K562 (cell line): ENCODE measurements at regions not wholly inside any gene's neighbourhood (a gene's known extent, or its start where the extent isn't known, plus 50 kb on each side); places are given as distances from the start of the nearest gene placed in this dataset.

Experiments
- ATAC-seq: fragments of 200-7000 bp; cut with Tn5 transposase; 3 replicates; pipeline ENCODE4 v1.9.1; 2020; ENCODE audit warnings: moderate library complexity
- BruUV-seq: library from RNA; stranded (reverse); fragments of 400-500 nt; replicated peaks from 2 replicates; lab custom pipeline; 2021; lab: Mats Ljungman, UMichigan
- CTCF ChIA-PET: fragments of 300-600 bp; formaldehyde crosslinking; extraction: SDS; loops from one replicate; lab custom pipeline; 2021; ENCODE audit warnings: low intra/inter-chr PET ratio; lab: Yijun Ruan, JAX
- POLR2A ChIA-PET: fragments of 300-600, 350-650 bp; sonication (Branson Sonifier 250); formaldehyde crosslinking; extraction: SDS; loops from one replicate; lab custom pipeline; 2021; ENCODE audit warnings: antibody characterized with exemption, inconsistent platforms; lab: Yijun Ruan, JAX
- DNase-seq, 4 experiments: peaks; one replicate each; pipeline versions ENCODE4 v3.0.0 to v3.0.0-alpha.2; 2011 to 2018; ENCODE audit warnings: low spot score in 3 of 4, mixed read lengths in 3 of 4; ENCODE audit errors: extremely low read depth in 1 of 4
- FAIRE-seq: peaks from 2 replicates; lab custom pipeline; 2011; peaks lifted over from hg19 to GRCh38; lab: Jason Lieb, UNC
- H2AFZ ChIP-seq: 2 replicates; pipeline ENCODE4 v1.6.0; 2011; ENCODE audit warnings: low read depth, low read length, control low read depth, inconsistent platforms
- H3K27ac ChIP-seq: fragments of 200-600 bp; 3 replicates; pipeline ENCODE4 v1.8.0; 2011; ENCODE audit warnings: low read depth, mild to moderate bottlenecking, control low read depth, inconsistent platforms, low read length, moderate library complexity, mixed read lengths; ENCODE audit errors: extremely low read depth
- H3K27me3 ChIP-seq, 2 experiments: fragments of 300-600 bp in 1 of 2; 2 replicates in 1 of 2; 3 replicates in 1 of 2; pipeline versions ENCODE4 v1.6.0 to v1.8.0; 2011; ENCODE audit warnings: inconsistent platforms in 2 of 2, low read length in 2 of 2, mild to moderate bottlenecking in 1 of 2, mixed read lengths in 1 of 2, moderate library complexity in 1 of 2; ENCODE audit not compliant: control insufficient read depth in 2 of 2, insufficient read depth in 2 of 2
- H3K36me3 ChIP-seq: fragments of 300-600 bp; 3 replicates; pipeline ENCODE4 v1.8.0; 2011; ENCODE audit warnings: mild to moderate bottlenecking, low read length, inconsistent platforms; ENCODE audit not compliant: control insufficient read depth, insufficient read depth
- H3K4me1 ChIP-seq, 2 experiments: fragments of 200-600 bp in 1 of 2; replicated peaks in 1 of 2; 2 replicates in 1 of 2; 3 replicates in 1 of 2; pipeline versions ENCODE4 v1.5.1 to v1.8.0; 2011; ENCODE audit warnings: inconsistent platforms in 2 of 2, low read length in 2 of 2, mild to moderate bottlenecking in 1 of 2, mixed read lengths in 1 of 2, moderate library complexity in 1 of 2; ENCODE audit not compliant: control insufficient read depth in 2 of 2, insufficient read depth in 2 of 2
- H3K4me2 ChIP-seq: 2 replicates; pipeline ENCODE4 v1.6.1; 2011; ENCODE audit warnings: low read length, control low read depth, inconsistent platforms, mixed read lengths; ENCODE audit not compliant: insufficient read depth
- H3K4me3 ChIP-seq: fragments of 200-600 bp; sonication (generic), shearing (Covaris generic); 2 replicates; pipeline ENCODE4 v1.5.1; 2016; ENCODE audit warnings: control low read depth, inconsistent platforms
- H3K79me2 ChIP-seq: fragments of 200-600 bp; 3 replicates; pipeline ENCODE4 v1.8.0; 2011; ENCODE audit warnings: low read length, inconsistent platforms; ENCODE audit not compliant: control insufficient read depth, insufficient read depth
- H3K9ac ChIP-seq, 2 experiments: 2 replicates each; pipeline versions ENCODE4 v1.6.0 to v1.6.1; 2011; ENCODE audit warnings: low read depth in 2 of 2, low read length in 2 of 2, control low read depth in 1 of 2, inconsistent platforms in 1 of 2, mild to moderate bottlenecking in 1 of 2, mixed read lengths in 1 of 2; ENCODE audit not compliant: insufficient read depth in 1 of 2
- H3K9me1 ChIP-seq: one replicate; pipeline ENCODE4 v1.6.0; 2011; ENCODE audit warnings: inconsistent platforms, mild to moderate bottlenecking, low read length, moderate library complexity; ENCODE audit not compliant: control insufficient read depth, insufficient read depth
- H3K9me3 ChIP-seq: replicated peaks from 2 replicates; pipeline ENCODE4 v1.5.1; 2011; ENCODE audit warnings: low read depth, low read length, inconsistent platforms; ENCODE audit not compliant: control insufficient read depth, insufficient read depth
- H4K20me1 ChIP-seq: replicated peaks from 2 replicates; pipeline ENCODE4 v1.6.1; 2011; ENCODE audit warnings: low read length, inconsistent platforms, mixed read lengths; ENCODE audit not compliant: control insufficient read depth, insufficient read depth
- BHLHE40 ChIP-seq: IDR thresholded peaks from 2 replicates; pipeline ENCODE4 v1.6.1; 2011; ENCODE audit warnings: low read length, improper control_type of control experiment
- BRD9 ChIP-seq: fragments of 450-650 bp; IDR thresholded peaks from 2 replicates; pipeline ENCODE4 v1.6.1; 2018; ENCODE audit warnings: low read depth; ENCODE audit not compliant: partially characterized antibody
- CEBPG ChIP-seq, 3 experiments: fragments of 200-800 bp in 1 of 3; sonication (Bioruptor generic) in 1 of 3; sonication (generic) in 1 of 3; formaldehyde crosslinking in 1 of 3; IDR thresholded peaks in 2 of 3; conservative IDR thresholded peaks in 1 of 3; 2 replicates each; pipeline versions ENCODE4 v1.6.1 to v1.8.0; 2016 to 2022; ENCODE audit warnings: missing compliant biosample characterization in 2 of 3, missing genetic modification characterization in 2 of 3, mild to moderate bottlenecking in 1 of 3, missing genetic modification reagents in 1 of 3
- ETV5 ChIP-seq: sonication (generic); formaldehyde crosslinking; IDR thresholded peaks from 2 replicates; pipeline ENCODE4 v1.4.0; 2020; ENCODE audit warnings: low read depth, mild to moderate bottlenecking, missing genetic modification reagents
- HNRNPUL1 ChIP-seq: fragments of 200-400 bp; formaldehyde crosslinking; IDR thresholded peaks from 2 replicates; pipeline ENCODE4 v1.6.1; 2017; ENCODE audit warnings: low read length
- MAFF ChIP-seq: IDR thresholded peaks from 2 replicates; pipeline ENCODE4 v1.6.1; 2012; ENCODE audit warnings: low read length, improper control_type of control experiment
- MTA1 ChIP-seq: fragments of 450-650 bp; IDR thresholded peaks from 2 replicates; pipeline ENCODE4 v1.6.1; 2017; ENCODE audit warnings: borderline replicate concordance
- PHTF2 ChIP-seq: fragments of 250-450 bp; sonication (Bioruptor Pico); IDR thresholded peaks from 2 replicates; pipeline ENCODE4 v1.5.0; 2021; ENCODE audit warnings: mild to moderate bottlenecking
- SMARCA5 ChIP-seq: fragments of 450-650 bp; IDR thresholded peaks from 2 replicates; pipeline ENCODE4 v1.6.1; 2016
- TGIF2 ChIP-seq: sonication (generic); formaldehyde crosslinking; IDR thresholded peaks from 2 replicates; pipeline ENCODE4 v1.8.1; 2022; ENCODE audit warnings: mild to moderate bottlenecking, missing genetic modification reagents, moderate library complexity
- ZFX ChIP-seq: sonication (generic); formaldehyde crosslinking; IDR thresholded peaks from 2 replicates; pipeline ENCODE4 v1.8.0; 2022; ENCODE audit warnings: mild to moderate bottlenecking, missing genetic modification reagents, moderate library complexity
- ZNF3 ChIP-seq: fragments of 250-450 bp; sonication (Bioruptor Pico); IDR thresholded peaks from 2 replicates; pipeline ENCODE4 v1.5.0; 2021; ENCODE audit warnings: mild to moderate bottlenecking, moderate library complexity
- ZNF444 ChIP-seq: fragments of 250-450 bp; sonication (Bioruptor Pico); IDR thresholded peaks from 2 replicates; pipeline ENCODE4 v1.4.0; 2020; ENCODE audit warnings: mild to moderate bottlenecking, moderate library complexity
- ZNF507 ChIP-seq: conservative IDR thresholded peaks from 2 replicates; pipeline ENCODE4 v1.6.1; 2017; ENCODE audit warnings: missing genetic modification characterization, missing compliant biosample characterization
- ZNF551 ChIP-seq: fragments of 250-450 bp; sonication (Bioruptor Pico); IDR thresholded peaks from 2 replicates; pipeline ENCODE4 v1.5.0; 2021; ENCODE audit warnings: mild to moderate bottlenecking, moderate library complexity
- WGBS: fragments of 100-300 bp; shearing (Covaris generic); methylation state at CpG from one replicate; pipeline ENCODE4 v1.1.6; 2016; ENCODE audit warnings: low coverage, mixed read lengths; ENCODE audit not compliant: insufficient coverage; ENCODE audit errors: missing lambda C conversion rate; 5-methylcytosine and 5-hydroxymethylcytosine counted together
- in situ Hi-C: fragments of 300-500 bp; cut with MboI; formaldehyde crosslinking; loops from 4 replicates; pipeline ENCODE4 v1.15.0; 2018; ENCODE audit warnings: inconsistent platforms, mixed read lengths
- intact Hi-C: fragments of 100-400 bp; cut with micrococcal nuclease; formaldehyde crosslinking; loops from 2 replicates; pipeline ENCODE4 v1.14.2; 2022
- TF ChIP-seq, protein P1 (sequence below), 2 experiments: IDR thresholded peaks; 2 replicates each; pipeline ENCODE4 v1.6.1; 2012; ENCODE audit warnings: improper control_type of control experiment in 2 of 2, low read depth in 2 of 2, low read length in 2 of 2, borderline replicate concordance in 1 of 2
- TF ChIP-seq, protein P2 (sequence below): sonication (generic); formaldehyde crosslinking; IDR thresholded peaks from 2 replicates; pipeline ENCODE4 v1.8.1; 2023; ENCODE audit warnings: missing genetic modification reagents, mild to moderate bottlenecking, borderline replicate concordance

DNA sequence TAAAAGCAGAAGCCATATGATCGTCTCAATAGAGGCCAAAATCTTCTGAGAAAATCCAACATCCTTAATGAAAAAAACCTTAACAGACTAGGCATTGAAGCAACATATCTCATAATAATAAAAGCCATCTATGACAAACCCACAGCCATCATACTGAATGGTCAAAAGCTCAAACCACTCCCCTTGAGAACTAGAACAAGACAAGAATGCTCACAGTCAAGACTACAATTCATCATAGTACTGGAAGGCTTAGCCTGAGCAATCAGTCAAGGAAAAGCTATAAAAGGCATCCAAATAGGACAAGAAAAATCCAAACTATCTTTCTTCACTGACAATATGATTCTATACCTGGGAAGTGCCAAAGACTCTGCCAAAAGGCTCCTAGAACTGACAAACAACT is 2668.2 kb upstream of the PCDH20 start (continued):
- no peak for TF ChIP-seq CEBPG (CRISPR knock-in tag; IDR thresholded peaks at IDR 0.05)
- TF ChIP-seq CEBPG (tag; conservative IDR thresholded peaks at IDR 0.05 in 1 of 2, IDR thresholded peaks at IDR 0.05 in 1 of 2): no peak
- no peak for TF ChIP-seq ETV5 (CRISPR knock-in tag)
- no peak for TF ChIP-seq ZFX
- TF ChIP-seq, protein P1, sequence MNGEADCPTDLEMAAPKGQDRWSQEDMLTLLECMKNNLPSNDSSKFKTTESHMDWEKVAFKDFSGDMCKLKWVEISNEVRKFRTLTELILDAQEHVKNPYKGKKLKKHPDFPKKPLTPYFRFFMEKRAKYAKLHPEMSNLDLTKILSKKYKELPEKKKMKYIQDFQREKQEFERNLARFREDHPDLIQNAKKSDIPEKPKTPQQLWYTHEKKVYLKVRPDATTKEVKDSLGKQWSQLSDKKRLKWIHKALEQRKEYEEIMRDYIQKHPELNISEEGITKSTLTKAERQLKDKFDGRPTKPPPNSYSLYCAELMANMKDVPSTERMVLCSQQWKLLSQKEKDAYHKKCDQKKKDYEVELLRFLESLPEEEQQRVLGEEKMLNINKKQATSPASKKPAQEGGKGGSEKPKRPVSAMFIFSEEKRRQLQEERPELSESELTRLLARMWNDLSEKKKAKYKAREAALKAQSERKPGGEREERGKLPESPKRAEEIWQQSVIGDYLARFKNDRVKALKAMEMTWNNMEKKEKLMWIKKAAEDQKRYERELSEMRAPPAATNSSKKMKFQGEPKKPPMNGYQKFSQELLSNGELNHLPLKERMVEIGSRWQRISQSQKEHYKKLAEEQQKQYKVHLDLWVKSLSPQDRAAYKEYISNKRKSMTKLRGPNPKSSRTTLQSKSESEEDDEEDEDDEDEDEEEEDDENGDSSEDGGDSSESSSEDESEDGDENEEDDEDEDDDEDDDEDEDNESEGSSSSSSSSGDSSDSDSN (IDR thresholded peaks at IDR 0.05; ENCODE audit: borderline replicate concordance in 1 of 2, low read depth in 2 of 2, low read length in 2 of 2): no peak
- TF ChIP-seq ZNF551 (CRISPR knock-in tag): no peak

DNA sequence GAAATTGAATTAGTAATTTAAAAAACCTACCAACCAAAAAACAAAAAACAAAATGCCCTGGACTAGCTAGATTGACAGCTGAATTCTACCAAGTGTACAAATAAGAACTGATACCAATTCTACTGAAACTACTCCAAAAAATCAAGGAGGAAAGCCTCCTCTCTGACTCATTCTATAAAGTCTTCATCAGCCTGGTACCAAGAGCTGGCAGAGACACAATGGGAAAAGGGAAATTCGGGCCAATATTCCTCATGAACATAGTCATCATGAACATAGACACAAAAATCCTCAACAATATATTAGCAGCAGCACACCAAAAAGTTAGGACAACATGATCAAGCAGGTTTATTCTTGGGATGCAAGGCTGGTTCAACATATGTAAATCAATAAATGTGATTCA is 2667.7 kb upstream of the PCDH20 start:
- H3K9me3 ChIP-seq: no peaks in the 10 kb centered on the region
- FAIRE-seq (no peak), DNase-seq (no peak), ATAC-seq (no peak)
- ChIA-PET CTCF (no interaction called here), POLR2A (no interaction called here)
- BruUV-seq: no TSS peak
- no peak overlapping the region for H3K27ac ChIP-seq
- no peak overlapping the region for H2AFZ ChIP-seq
- WGBS: 0% methylated on average over 1 of the region's 1 CpG
- in situ Hi-C loops: no loop called here
- H3K9me1 ChIP-seq: no peaks in the 10 kb centered on the region
- H4K20me1 ChIP-seq: no peaks in the 10 kb centered on the region
- intact Hi-C loops: no loop called here
- H3K4me1 ChIP-seq: peaks cover 0 to 4% of the 10 kb centered on the region in 2 experiments; a peak in 2 of 5 replicates
- no peaks in the 10 kb centered on the region for H3K36me3 ChIP-seq
- no peak overlapping the region for H3K9ac ChIP-seq
- H3K79me2 ChIP-seq: no peaks in the 10 kb centered on the region
- H3K4me2 ChIP-seq: no peak overlapping the region
- no peak overlapping the region for H3K4me3 ChIP-seq
- no peaks in the 10 kb centered on the region for H3K27me3 ChIP-seq
- TF ChIP-seq SMARCA5: no peak
- TF ChIP-seq, protein P2, sequence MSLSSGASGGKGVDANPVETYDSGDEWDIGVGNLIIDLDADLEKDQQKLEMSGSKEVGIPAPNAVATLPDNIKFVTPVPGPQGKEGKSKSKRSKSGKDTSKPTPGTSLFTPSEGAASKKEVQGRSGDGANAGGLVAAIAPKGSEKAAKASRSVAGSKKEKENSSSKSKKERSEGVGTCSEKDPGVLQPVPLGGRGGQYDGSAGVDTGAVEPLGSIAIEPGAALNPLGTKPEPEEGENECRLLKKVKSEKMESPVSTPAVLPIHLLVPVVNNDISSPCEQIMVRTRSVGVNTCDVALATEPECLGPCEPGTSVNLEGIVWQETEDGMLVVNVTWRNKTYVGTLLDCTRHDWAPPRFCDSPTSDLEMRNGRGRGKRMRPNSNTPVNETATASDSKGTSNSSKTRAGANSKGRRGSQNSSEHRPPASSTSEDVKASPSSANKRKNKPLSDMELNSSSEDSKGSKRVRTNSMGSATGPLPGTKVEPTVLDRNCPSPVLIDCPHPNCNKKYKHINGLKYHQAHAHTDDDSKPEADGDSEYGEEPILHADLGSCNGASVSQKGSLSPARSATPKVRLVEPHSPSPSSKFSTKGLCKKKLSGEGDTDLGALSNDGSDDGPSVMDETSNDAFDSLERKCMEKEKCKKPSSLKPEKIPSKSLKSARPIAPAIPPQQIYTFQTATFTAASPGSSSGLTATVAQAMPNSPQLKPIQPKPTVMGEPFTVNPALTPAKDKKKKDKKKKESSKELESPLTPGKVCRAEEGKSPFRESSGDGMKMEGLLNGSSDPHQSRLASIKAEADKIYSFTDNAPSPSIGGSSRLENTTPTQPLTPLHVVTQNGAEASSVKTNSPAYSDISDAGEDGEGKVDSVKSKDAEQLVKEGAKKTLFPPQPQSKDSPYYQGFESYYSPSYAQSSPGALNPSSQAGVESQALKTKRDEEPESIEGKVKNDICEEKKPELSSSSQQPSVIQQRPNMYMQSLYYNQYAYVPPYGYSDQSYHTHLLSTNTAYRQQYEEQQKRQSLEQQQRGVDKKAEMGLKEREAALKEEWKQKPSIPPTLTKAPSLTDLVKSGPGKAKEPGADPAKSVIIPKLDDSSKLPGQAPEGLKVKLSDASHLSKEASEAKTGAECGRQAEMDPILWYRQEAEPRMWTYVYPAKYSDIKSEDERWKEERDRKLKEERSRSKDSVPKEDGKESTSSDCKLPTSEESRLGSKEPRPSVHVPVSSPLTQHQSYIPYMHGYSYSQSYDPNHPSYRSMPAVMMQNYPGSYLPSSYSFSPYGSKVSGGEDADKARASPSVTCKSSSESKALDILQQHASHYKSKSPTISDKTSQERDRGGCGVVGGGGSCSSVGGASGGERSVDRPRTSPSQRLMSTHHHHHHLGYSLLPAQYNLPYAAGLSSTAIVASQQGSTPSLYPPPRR: no peak
- TF ChIP-seq ZNF551 (CRISPR knock-in tag): no peak
- TF ChIP-seq BHLHE40: no peak
- no peak for TF ChIP-seq ZNF3 (CRISPR knock-in tag)
- TF ChIP-seq BRD9: no peak
- no peak for TF ChIP-seq PHTF2 (CRISPR knock-in tag)
- no peak for TF ChIP-seq HNRNPUL1
- no peak for TF ChIP-seq TGIF2 (CRISPR knock-in tag)
- TF ChIP-seq MTA1: no peak
- no peak for TF ChIP-seq ZNF507 (tag)
- no peak for TF ChIP-seq MAFF
- TF ChIP-seq ZNF444 (CRISPR knock-in tag): no peak
